Adrenal gland (tissue), 5 donors: ENCODE measurements at regions not wholly inside any gene's neighbourhood (a gene's known extent, or its start where the extent isn't known, plus 50 kb on each side); places are given as distances from the start of the nearest gene placed in this dataset.

ENCODE experiments used
- CTCF ChIP-seq, 6 experiments: fragments of 450-650 bp in 4 of 6; fragments of 200-600 bp in 2 of 6; sonication (generic) in 1 of 6; IDR thresholded peaks; 1 replicate in 5 of 6; 2 replicates in 1 of 6; pipeline versions ENCODE4 v1.5.1 to v1.8.0; 2016 to 2021; ENCODE audit warnings: antibody characterized with exemption in 6 of 6, mild to moderate bottlenecking in 2 of 6, moderate library complexity in 1 of 6
- POLR2A ChIP-seq, 2 donors: fragments of 450-650 bp; IDR thresholded peaks; one replicate each; pipeline ENCODE4 v1.6.1; 2017; ENCODE audit warnings: antibody characterized with exemption in 2 of 2, mild to moderate bottlenecking in 2 of 2, moderate library complexity in 1 of 2
- donor health status: DM: no; HTN: no; CAD: no.

GRCh38 chr4:170697045-170697444 is 607.3 kb upstream of the AADAT start:
- no peak for TF ChIP-seq POLR2A (IDR thresholded peaks at IDR 0.05)
- no peak for TF ChIP-seq CTCF (IDR thresholded peaks at IDR 0.05)
